ENCODE measurements at regions not wholly inside any gene's neighbourhood (a gene's known extent, or its start where the extent isn't known, plus 50 kb on each side); places are given as distances from the start of the nearest gene placed in this dataset.
"Not testable (repeated sequence)": the region's sequence is repeated elsewhere in the genome, so short reads cannot be mapped to it uniquely, and the experiment has no call there.

- TF ChIP-seq, protein P1, sequence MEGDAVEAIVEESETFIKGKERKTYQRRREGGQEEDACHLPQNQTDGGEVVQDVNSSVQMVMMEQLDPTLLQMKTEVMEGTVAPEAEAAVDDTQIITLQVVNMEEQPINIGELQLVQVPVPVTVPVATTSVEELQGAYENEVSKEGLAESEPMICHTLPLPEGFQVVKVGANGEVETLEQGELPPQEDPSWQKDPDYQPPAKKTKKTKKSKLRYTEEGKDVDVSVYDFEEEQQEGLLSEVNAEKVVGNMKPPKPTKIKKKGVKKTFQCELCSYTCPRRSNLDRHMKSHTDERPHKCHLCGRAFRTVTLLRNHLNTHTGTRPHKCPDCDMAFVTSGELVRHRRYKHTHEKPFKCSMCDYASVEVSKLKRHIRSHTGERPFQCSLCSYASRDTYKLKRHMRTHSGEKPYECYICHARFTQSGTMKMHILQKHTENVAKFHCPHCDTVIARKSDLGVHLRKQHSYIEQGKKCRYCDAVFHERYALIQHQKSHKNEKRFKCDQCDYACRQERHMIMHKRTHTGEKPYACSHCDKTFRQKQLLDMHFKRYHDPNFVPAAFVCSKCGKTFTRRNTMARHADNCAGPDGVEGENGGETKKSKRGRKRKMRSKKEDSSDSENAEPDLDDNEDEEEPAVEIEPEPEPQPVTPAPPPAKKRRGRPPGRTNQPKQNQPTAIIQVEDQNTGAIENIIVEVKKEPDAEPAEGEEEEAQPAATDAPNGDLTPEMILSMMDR (IDR thresholded peaks at IDR 0.05; ENCODE audit: low read length) = not testable (repeated sequence)
- TF ChIP-seq EZH2 (IDR thresholded peaks at IDR 0.05; ENCODE audit: borderline replicate concordance, low read length) = not testable (repeated sequence)
These were observed 607.1 kb upstream of the SOX9 start for GRCh38 chr17:71513725-71514124.

Data from OCI-LY1 (cell line).